H1 (cell line): ENCODE measurements at regions not wholly inside any gene's neighbourhood (a gene's known extent, or its start where the extent isn't known, plus 50 kb on each side); places are given as distances from the start of the nearest gene placed in this dataset.

Source experiments
- GABPA ChIP-seq: IDR thresholded peaks from 2 replicates; pipeline ENCODE4 v1.6.1; 2011; ENCODE audit warnings: mild to moderate bottlenecking, low read length, moderate library complexity, borderline replicate concordance; ENCODE audit not compliant: insufficient read depth
- KDM4A ChIP-seq: IDR thresholded peaks from one replicate; pipeline ENCODE4 v1.7.1; 2012; ENCODE audit warnings: low read depth, mild to moderate bottlenecking, moderate library complexity, low read length, inconsistent platforms; ENCODE audit not compliant: severe bottlenecking

GRCh38 chr10:62689712-62690111 is 114.8 kb upstream of the ADO start (continued):
- TF ChIP-seq KDM4A, result no peak
- no peak for TF ChIP-seq GABPA
